Tibial artery (tissue), 4 donors: ENCODE measurements at regions not wholly inside any gene's neighbourhood (a gene's known extent, or its start where the extent isn't known, plus 50 kb on each side); places are given as distances from the start of the nearest gene placed in this dataset.

Source experiments
- DNase-seq, 2 donors: peaks; one replicate each; pipeline ENCODE4 v3.0.0-alpha.2; 2019
- H3K27ac ChIP-seq, 2 donors: fragments of 200-600 bp; sonication (generic) in 1 of 2; 1 replicate in 1 of 2; 2 replicates in 1 of 2; pipeline ENCODE4 v1.5.1; 2018 to 2019; ENCODE audit warnings: mild to moderate bottlenecking in 1 of 2
- H3K27me3 ChIP-seq, 2 donors: fragments of 200-600 bp; sonication (generic) in 1 of 2; one replicate each; pipeline versions ENCODE4 v1.5.1 to v1.6.0; 2016 to 2019
- H3K36me3 ChIP-seq, 3 donors: fragments of 200-600 bp; sonication (generic) in 2 of 3; one replicate each; pipeline ENCODE4 v1.5.1; 2016 to 2019; ENCODE audit warnings: mild to moderate bottlenecking in 2 of 3
- H3K4me1 ChIP-seq, 4 donors: fragments of 200-600 bp; sonication (generic) in 2 of 4; 1 replicate in 3 of 4; 2 replicates in 1 of 4; pipeline ENCODE4 v1.5.1; 2016 to 2019
- H3K4me3 ChIP-seq, 2 donors: fragments of 200-600 bp; sonication (generic) in 1 of 2; 1 replicate in 1 of 2; 2 replicates in 1 of 2; pipeline ENCODE4 v1.5.1; 2018 to 2019; ENCODE audit warnings: mild to moderate bottlenecking in 2 of 2
- H3K9me3 ChIP-seq, 3 donors: fragments of 200-600 bp; sonication (generic) in 1 of 3; one replicate each; pipeline ENCODE4 v1.5.1; 2016 to 2019
- CTCF ChIP-seq, 2 experiments: fragments of 200-600 bp in 1 of 2; fragments of 450-650 bp in 1 of 2; IDR thresholded peaks; one replicate each; pipeline ENCODE4 v1.5.1; 2017 to 2019; ENCODE audit warnings: antibody characterized with exemption in 2 of 2, mild to moderate bottlenecking in 1 of 2, moderate library complexity in 1 of 2
- intact Hi-C: fragments of 100-400 bp; cut with DNase I; formaldehyde crosslinking; loops from one replicate; pipeline ENCODE4 v1.15.0; 2023; ENCODE audit warnings: low total_unique reads

GRCh38 chr11:109794501-109794900 is 298.7 kb upstream of the ZC3H12C start:
- Histone ChIP-seq H3K9me3 (no peaks in the 10 kb centered on the region), H3K27me3 (no peaks in the 10 kb centered on the region), H3K4me1 (no peaks in the 10 kb centered on the region), H3K36me3 (no peaks in the 10 kb centered on the region), H3K4me3 (no peak overlapping the region), H3K27ac (no peak overlapping the region)
- DNase-seq = no peak
- intact Hi-C loops = no loop called here
- TF ChIP-seq CTCF (IDR thresholded peaks at IDR 0.05) = no peak

- intact Hi-C loops = no loop called here
- no peaks in the 10 kb centered on the region for H3K9me3 ChIP-seq
- no peaks in the 10 kb centered on the region for H3K36me3 ChIP-seq
- H3K27ac ChIP-seq = no peak overlapping the region
- H3K4me1 ChIP-seq = no peaks in the 10 kb centered on the region
- DNase-seq = no peak
- H3K27me3 ChIP-seq = no peaks in the 10 kb centered on the region
- no peak overlapping the region for H3K4me3 ChIP-seq
- TF ChIP-seq CTCF (IDR thresholded peaks at IDR 0.05) = no peak
These were observed 298.0 kb upstream of the ZC3H12C start for GRCh38 chr11:109795234-109795633.

GRCh38 chr11:109796253-109796652 is 296.9 kb upstream of the ZC3H12C start:
- Histone ChIP-seq H3K36me3 (no peaks in the 10 kb centered on the region), H3K27me3 (no peaks in the 10 kb centered on the region), H3K9me3 (no peaks in the 10 kb centered on the region), H3K27ac (no peak overlapping the region), H3K4me1 (no peaks in the 10 kb centered on the region), H3K4me3 (no peak overlapping the region)
- no peak for TF ChIP-seq CTCF (IDR thresholded peaks at IDR 0.05)
- intact Hi-C loops = no loop called here
- no peak for DNase-seq

GRCh38 chr11:109798521-109798920 is 294.7 kb upstream of the ZC3H12C start:
- H3K27ac ChIP-seq = no peak overlapping the region

GRCh38 chr11:109799604-109800003 is 293.6 kb upstream of the ZC3H12C start:
- intact Hi-C loops = no loop called here
- TF ChIP-seq CTCF (IDR thresholded peaks at IDR 0.05) = no peak

More at GRCh38 chr11:109798521-109798920, 294.7 kb upstream of the ZC3H12C start:
- H3K9me3 ChIP-seq = no peaks in the 10 kb centered on the region
- H3K4me3 ChIP-seq = no peak overlapping the region
- H3K36me3 ChIP-seq = no peaks in the 10 kb centered on the region
- H3K27me3 ChIP-seq = no peaks in the 10 kb centered on the region
- DNase-seq = no peak
- H3K4me1 ChIP-seq = no peaks in the 10 kb centered on the region
- TF ChIP-seq CTCF (IDR thresholded peaks at IDR 0.05) = no peak
- intact Hi-C loops = no loop called here

GRCh38 chr11:109804911-109805310 is 288.3 kb upstream of the ZC3H12C start:
- Histone ChIP-seq H3K27me3 (no peaks in the 10 kb centered on the region), H3K4me1 (no peaks in the 10 kb centered on the region), H3K4me3 (no peak overlapping the region), H3K27ac (no peak overlapping the region), H3K36me3 (no peaks in the 10 kb centered on the region), H3K9me3 (no peaks in the 10 kb centered on the region)
- DNase-seq = no peak
- intact Hi-C loops = no loop called here
- TF ChIP-seq CTCF (IDR thresholded peaks at IDR 0.05) = no peak

More at GRCh38 chr11:109799604-109800003, 293.6 kb upstream of the ZC3H12C start:
- no peak overlapping the region for H3K27ac ChIP-seq
- H3K9me3 ChIP-seq = no peaks in the 10 kb centered on the region
- no peak overlapping the region for H3K4me3 ChIP-seq
- no peak for DNase-seq
- H3K27me3 ChIP-seq = no peaks in the 10 kb centered on the region
- no peaks in the 10 kb centered on the region for H3K4me1 ChIP-seq
- no peaks in the 10 kb centered on the region for H3K36me3 ChIP-seq
